ENCODE measurements at regions not wholly inside any gene's neighbourhood (a gene's known extent, or its start where the extent isn't known, plus 50 kb on each side); places are given as distances from the start of the nearest gene placed in this dataset.

DNA sequence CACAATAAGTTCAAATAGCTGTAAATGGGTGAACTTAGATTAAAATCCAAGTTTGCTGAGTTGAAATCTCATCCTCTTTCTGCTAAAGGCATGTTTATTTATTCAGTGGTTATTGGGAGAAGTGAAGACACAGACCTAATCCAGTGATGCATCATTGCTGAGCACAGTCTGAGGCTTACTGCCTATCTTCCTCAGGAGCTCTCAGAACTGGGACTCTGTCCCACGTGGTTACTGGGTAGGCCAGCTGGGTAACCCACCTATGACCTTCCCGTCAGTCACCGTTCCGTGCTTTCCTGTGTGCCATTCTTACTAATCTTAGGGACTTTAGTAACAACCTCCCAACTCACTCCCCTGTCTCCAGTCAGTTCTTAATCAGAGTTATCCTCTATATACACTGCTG lies 226.8 kb upstream of the ATP10B start:
- DNase-seq (ENCODE audit: low spot score in 2 of 2) (no peak), ATAC-seq (no peak)

DNA sequence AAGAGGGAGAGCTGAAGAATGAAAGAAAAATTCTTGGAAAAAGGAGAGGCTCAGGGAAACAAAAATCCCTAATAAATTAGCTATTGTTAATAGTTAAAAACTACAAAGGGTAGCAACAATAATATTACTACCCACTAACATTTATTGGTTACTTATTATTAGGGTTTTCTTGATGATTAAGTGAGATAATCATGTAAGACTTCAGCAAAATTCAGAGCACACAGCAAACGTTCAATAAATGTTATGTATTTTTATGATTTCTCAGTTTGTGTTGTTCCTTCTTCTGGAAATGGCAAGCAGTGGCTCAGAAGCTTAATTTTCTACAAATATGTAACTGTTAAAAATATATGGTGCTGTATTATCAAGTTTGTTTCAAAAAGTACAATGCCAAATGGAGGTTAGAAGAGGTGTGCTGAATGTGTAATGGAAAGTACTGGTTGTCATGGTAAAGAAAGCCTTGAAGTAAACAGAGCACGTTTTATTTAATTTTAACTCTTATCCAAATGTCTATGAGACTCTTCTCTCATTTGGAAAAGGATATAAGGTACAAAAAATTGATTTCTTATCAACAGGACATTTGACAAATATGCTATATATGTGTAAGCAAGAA lies 226.0 kb upstream of the ATP10B start:
- Mint-ChIP-seq H3K9me3 (peaks cover 5 to 14% of the 10 kb centered on the region in 2 donors), H3K27ac (no peak overlapping the region), H3K36me3 (no peaks in the 10 kb centered on the region)
- DNase-seq (ENCODE audit: low spot score in 2 of 2) = no peak
- ATAC-seq = no peak

More for the DNA sequence above, 226.8 kb upstream of the ATP10B start:
- H3K27ac Mint-ChIP-seq = no peak overlapping the region
- H3K9me3 Mint-ChIP-seq = peaks cover 5 to 14% of the 10 kb centered on the region in 2 donors
- no peaks in the 10 kb centered on the region for H3K36me3 Mint-ChIP-seq

DNA sequence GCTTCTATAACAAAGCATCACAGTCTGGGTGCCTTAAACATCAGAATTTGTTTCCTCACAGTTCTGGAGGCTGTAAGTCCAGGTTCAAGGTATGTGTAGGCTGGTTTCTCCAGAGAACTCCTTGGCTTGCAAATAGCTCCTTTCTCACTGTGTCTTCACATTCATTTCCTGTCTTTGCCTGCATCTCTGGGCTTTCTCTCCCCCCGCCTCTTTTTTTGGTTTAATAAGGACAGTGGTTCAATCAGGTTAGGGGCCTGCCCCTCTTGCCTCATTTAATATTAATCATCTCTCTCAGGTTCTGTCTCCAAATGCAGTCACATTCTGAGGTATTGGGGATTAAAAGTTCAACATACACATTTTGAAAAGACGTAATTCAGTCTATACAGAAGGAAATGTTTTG lies 225.5 kb upstream of the ATP10B start:
- H3K27ac Mint-ChIP-seq = peak overlapping the region in 1 of 2 donors; percentile 37
- DNase-seq (ENCODE audit: low spot score in 2 of 2) (no peak), ATAC-seq (no peak)
- H3K36me3 Mint-ChIP-seq = no peaks in the 10 kb centered on the region
- H3K9me3 Mint-ChIP-seq = peaks cover under 1 to 9% of the 10 kb centered on the region in 2 donors

DNA sequence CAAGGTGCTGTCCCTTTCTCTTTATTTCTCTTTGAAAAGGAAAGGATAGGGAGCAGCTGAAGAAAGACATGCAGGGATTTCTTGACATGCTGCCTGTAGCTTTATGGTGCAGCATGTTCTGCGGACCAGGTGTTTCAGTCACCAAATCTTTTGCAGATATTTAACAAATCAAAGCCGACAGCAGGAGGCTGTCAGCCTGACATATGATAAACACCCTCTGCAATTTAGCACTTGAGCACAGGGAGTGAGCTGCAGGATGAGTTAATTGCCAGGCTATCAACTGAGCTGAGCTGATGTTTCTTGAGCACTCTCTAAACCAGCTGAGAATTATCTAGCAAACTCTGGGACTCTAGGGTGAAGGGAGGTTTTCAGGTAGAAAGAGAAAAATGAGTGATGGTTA lies 212.8 kb upstream of the ATP10B start:
- no peaks in the 10 kb centered on the region for H3K36me3 Mint-ChIP-seq
- no peak for ATAC-seq
- H3K9me3 Mint-ChIP-seq = peaks cover 4 to 9% of the 10 kb centered on the region in 2 donors
- H3K27ac Mint-ChIP-seq = no peak overlapping the region
- DNase-seq (ENCODE audit: low spot score in 2 of 2) = no peak

DNA sequence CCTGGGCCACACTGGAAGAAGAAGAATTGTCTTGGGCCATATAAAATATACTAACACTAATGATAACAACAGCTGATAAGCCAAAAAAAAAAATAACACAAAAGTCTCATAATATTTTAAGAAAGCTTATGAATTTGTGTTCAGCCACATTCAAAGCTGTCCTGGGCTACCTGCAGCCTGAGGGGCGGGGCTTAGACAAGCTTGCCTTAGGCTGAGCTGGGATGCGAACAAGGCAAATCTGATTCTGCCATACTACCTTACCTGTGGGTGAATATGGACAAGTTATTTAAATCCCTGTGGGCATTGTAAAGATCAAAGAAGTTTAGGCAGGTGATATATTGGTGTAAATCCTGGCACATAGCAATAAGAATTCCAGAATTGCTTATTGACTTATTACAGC lies 212.3 kb upstream of the ATP10B start:
- no peaks in the 10 kb centered on the region for H3K36me3 Mint-ChIP-seq
- no peak overlapping the region for H3K27ac Mint-ChIP-seq
- H3K9me3 Mint-ChIP-seq = peaks cover 0 to 5% of the 10 kb centered on the region in 2 donors
- ATAC-seq = no peak
- no peak for DNase-seq (ENCODE audit: low spot score in 2 of 2)

DNA sequence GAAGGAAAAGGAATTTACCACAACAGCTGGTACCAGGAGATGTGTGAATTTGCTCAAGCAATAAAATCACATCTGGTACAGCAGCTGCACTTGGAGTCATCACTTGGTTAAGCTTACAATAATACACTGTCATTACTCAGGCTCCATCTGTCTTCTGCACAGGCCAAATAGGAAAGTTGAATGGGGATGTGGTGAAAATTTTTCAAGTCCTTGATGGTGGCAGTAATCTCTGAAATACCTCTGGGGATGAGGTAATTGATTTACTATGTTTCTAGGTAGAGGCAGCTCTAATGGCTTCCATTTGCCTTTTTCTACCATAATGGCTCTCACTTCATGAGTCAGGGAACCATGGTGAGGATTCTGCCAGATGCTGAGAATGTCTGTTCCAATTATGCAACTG lies 206.8 kb upstream of the ATP10B start:
- DNase-seq (ENCODE audit: low spot score in 2 of 2) (no peak), ATAC-seq (no peak)
- Mint-ChIP-seq H3K27ac (no peak overlapping the region), H3K9me3 (peaks cover 0 to 7% of the 10 kb centered on the region in 2 donors), H3K36me3 (no peaks in the 10 kb centered on the region)

DNA sequence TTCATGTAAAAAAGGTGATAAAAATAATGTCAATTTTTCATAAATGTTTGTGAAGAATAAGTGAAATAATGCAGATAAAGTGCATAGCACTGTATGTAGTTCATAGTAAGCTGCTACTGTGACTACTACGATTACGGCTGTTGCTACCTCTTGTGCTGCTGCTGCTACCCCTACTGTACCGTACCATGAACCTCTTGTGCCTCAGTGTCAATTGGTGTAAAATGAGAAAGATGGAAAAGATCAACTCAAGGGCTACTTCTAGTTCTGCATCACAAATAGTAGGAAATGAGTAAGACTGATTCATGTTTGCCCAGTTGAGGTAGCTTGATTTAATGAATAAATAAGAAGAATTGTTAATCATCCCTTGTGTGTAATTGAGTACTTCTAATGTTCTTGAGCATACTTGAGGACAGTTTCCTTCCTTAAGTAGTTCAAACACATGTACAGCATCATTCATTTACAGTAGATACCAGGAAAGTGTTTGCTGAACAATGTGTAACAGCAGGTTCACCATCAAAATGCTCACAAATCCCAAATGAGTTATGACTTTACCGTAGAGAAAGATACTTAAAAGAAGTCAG lies 200.0 kb upstream of the ATP10B start:
- no peak for ATAC-seq
- peaks cover 3 to 6% of the 10 kb centered on the region in 2 donors for H3K9me3 Mint-ChIP-seq
- DNase-seq (ENCODE audit: low spot score in 2 of 2) = no peak

DNA sequence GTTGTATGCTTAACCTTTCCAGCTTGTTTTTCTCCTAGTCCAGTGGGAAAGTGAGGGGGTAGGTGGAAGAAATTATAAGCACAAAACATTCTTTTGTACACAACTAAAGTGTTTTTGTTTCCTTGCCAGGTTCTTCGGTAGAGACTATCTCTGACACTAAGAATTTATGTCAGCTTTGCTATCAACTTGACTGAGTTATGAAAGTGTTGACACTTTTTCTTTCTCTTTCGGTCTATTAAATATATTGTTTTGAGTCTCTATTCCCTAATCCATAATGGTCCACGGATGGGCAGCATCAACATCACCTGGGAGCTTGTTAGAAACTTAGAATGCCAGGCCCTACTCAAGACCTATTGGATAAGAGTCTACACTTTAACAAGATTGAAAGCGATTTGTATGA lies 195.0 kb upstream of the ATP10B start:
- Mint-ChIP-seq H3K27ac (no peak overlapping the region), H3K36me3 (no peaks in the 10 kb centered on the region), H3K9me3 (peaks cover 6 to 10% of the 10 kb centered on the region in 2 donors)
- DNase-seq (ENCODE audit: low spot score in 2 of 2) = no peak
- no peak for ATAC-seq

More for the DNA sequence above, 200.0 kb upstream of the ATP10B start:
- H3K36me3 Mint-ChIP-seq = no peaks in the 10 kb centered on the region
- H3K27ac Mint-ChIP-seq = no peak overlapping the region

DNA sequence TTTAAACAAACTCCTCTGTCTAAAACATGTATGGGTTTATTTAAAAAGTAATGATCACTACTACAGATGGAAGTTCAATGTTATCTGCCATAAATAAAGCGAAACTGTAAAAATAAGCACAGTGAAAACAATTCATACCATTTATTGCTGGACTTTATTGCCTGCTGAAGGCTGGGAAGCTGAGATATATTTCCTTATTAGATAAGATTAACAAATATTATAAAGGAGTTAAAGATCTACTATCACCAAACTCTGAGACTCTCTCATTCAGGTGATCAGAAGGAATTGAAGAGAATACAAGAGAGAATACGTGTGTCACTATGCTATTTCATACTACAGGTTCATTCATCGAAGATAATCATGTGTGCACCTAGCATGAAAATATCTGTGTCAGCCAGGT lies 190.9 kb upstream of the ATP10B start:
- ATAC-seq (no peak), DNase-seq (ENCODE audit: low spot score in 2 of 2) (no peak)
- H3K36me3 Mint-ChIP-seq = no peaks in the 10 kb centered on the region
- H3K9me3 Mint-ChIP-seq = peaks cover 10 to 16% of the 10 kb centered on the region in 2 donors
- H3K27ac Mint-ChIP-seq = no peak overlapping the region

DNA sequence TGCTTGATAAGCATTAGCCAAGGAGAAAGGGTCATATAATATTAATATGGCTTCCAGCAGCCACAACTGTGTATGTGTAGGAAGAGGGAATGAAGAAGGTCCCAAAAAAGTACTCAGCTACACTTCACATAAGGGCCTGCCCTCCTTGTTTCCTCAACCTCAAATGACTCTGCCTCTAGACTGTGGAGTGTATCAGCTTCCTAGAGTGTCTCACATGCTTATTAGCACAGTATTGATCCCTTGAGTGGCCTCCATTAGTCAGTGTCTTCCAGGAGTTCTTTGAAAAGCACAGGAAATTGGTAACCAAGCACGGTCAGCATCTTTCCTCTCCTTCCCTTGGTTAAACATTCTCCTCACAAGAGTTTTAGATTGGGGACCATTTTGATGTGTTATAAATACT lies 190.4 kb upstream of the ATP10B start:
- peaks cover 13 to 20% of the 10 kb centered on the region in 2 donors for H3K9me3 Mint-ChIP-seq
- DNase-seq (ENCODE audit: low spot score in 2 of 2) (no peak), ATAC-seq (no peak)
- no peak overlapping the region for H3K27ac Mint-ChIP-seq
- H3K36me3 Mint-ChIP-seq = no peaks in the 10 kb centered on the region

DNA sequence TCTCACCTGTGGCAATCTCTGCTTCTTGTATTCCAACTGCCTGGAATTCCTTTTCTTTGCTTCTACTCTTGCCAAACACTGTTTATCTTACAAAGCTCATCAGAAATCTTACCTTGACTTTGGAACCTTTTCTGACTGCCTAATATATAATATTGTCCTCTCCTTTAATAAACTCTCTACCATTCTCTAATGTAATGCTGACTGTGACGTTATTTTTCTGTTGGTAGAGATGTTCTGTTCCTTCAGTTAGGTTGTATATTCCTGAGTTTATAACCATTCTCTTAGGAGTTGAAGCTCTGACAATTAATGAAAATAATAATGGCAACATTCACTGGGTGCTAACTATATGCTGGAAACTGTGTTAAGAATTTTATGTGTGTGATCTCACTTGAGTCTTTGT lies 188.8 kb upstream of the ATP10B start:
- Mint-ChIP-seq H3K36me3 (no peaks in the 10 kb centered on the region), H3K27ac (no peak overlapping the region), H3K9me3 (peaks cover 11 to 21% of the 10 kb centered on the region in 2 donors)
- ATAC-seq = no peak
- DNase-seq (ENCODE audit: low spot score in 2 of 2) = no peak

DNA sequence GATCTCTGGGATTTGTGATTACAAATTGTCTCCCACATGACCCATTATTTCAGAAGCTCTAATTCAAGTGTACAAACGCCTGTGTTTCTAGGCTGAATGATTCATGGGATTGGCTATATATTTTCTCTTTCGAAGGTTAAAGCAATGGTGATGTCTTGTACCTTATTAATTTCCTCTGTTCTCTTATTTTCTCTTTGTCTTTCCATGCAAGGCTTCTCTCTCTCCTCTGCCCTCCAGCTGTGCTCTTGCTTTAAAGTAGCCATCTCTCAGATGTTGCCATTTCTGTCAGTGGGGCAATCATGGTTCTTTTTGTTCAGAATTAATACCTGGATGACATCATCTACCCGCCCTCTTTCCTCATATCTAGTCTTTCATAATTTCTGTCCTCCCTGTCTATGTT lies 184.3 kb upstream of the ATP10B start:
- Mint-ChIP-seq H3K9me3 (peaks cover 14 to 17% of the 10 kb centered on the region in 2 donors), H3K36me3 (no peaks in the 10 kb centered on the region), H3K27ac (no peak overlapping the region)
- ATAC-seq = no peak
- no peak for DNase-seq (ENCODE audit: low spot score in 2 of 2)

DNA sequence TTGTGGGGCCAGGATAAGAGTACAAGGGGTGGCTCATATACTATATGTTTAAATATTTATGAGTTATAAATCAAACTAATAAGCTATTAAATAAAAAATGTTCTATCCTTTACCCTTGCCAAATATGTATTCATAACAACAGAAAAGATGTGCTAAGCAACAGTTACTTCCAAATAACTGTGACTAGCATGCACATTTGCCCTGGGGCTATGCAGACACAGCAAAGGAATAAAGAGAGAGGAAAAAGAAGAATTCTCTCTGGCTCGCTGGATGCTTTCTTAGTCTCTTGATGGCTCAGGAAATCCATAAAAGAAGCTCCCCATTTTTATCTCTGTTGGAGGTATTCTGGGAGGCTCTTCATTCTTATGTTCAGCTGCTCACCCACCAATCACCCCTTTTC lies 182.4 kb upstream of the ATP10B start:
- DNase-seq (ENCODE audit: low spot score in 2 of 2) = no peak
- Mint-ChIP-seq H3K36me3 (no peaks in the 10 kb centered on the region), H3K27ac (peak overlapping the region in 1 of 2 donors; percentile 9), H3K9me3 (peaks cover 14 to 18% of the 10 kb centered on the region in 2 donors)
- no peak for ATAC-seq

DNA sequence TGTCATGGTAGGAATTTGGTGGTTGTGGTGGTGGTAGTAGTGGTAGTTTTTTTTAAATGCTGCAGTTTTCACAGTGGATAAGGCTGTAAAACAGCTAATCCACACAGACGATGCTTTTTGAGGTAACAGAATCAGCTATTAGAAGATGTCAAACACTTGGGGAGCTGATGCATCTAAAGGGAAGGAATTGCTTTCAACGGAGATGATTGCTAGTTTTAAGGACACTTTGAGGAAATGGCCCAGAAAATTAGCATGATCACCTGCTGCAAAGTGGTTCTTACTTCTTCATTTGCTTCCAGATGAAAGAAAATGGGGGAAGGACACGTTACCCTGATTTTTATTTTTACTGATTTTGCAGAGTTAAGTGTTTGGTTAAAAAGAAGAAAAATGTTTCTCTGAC lies 178.2 kb upstream of the ATP10B start:
- ATAC-seq (no peak), DNase-seq (ENCODE audit: low spot score in 2 of 2) (no peak)
- Mint-ChIP-seq H3K36me3 (no peaks in the 10 kb centered on the region), H3K27ac (no peak overlapping the region), H3K9me3 (peaks cover under 1 to 3% of the 10 kb centered on the region in 2 donors)

DNA sequence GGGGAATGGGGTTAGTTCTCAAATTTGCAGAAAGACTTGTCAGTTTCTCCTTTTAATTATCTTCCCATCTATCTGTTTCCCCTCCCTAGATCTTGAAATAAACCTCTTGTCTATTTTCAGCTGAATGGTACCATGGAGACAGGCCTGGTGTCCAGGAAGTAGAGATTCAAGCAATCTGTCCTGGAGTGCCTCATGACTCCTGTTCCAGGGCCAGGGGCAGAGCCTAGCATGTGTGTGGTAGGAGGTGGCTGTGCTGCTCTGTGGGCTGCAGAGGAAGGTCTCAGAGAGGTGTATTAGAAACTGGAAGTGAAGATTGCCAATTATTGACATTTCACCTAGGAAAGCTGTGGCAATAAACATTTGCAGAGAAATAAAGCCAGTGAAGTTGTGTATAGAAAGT lies 175.8 kb upstream of the ATP10B start:
- H3K9me3 Mint-ChIP-seq = peaks cover 0 to 3% of the 10 kb centered on the region in 2 donors
- no peaks in the 10 kb centered on the region for H3K36me3 Mint-ChIP-seq
- ATAC-seq (no peak), DNase-seq (ENCODE audit: low spot score in 2 of 2) (no peak)
- H3K27ac Mint-ChIP-seq = no peak overlapping the region

DNA sequence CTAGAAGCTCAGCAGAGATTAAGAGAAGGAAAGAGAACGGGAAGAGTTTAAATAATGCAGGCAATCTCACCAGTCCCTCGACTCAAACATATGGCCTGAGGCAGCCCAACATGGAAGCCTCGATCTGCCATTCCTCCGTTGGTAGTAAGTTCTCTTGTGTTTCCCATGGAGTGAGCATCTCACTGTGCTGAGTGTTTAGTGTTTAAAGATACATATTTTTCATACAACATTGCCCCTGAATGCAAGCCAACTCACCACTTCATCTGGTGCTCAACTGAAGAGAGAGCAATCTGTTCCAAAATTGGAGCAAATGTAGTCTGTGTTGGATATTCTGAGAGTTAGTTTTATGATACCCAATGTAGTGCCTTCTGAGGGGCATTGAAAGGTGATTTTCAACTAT lies 171.5 kb upstream of the ATP10B start:
- H3K9me3 Mint-ChIP-seq = peaks cover 0 to 5% of the 10 kb centered on the region in 2 donors

DNA sequence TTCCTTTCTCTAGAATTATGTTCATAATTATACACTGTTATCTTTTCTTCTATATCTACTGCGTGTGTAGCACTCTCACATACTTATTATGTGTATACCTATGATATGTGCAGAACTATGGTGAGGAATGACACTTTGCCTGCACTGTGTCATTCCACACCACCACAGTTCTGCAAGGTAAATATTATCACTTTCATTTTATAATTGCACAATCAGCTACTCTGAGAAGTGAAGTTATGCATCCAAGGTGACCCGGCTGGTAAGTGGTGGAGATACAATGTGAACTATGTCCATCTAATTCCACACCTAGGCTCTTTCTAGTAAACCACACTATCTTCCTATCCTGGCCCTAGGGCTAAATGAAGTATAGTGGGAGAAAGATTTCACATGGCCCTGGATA lies 170.1 kb upstream of the ATP10B start:
- DNase-seq (ENCODE audit: low spot score in 2 of 2) (no peak), ATAC-seq (no peak)
- H3K9me3 Mint-ChIP-seq = peaks cover 5% of the 10 kb centered on the region in 2 donors
- no peak overlapping the region for H3K27ac Mint-ChIP-seq
- no peaks in the 10 kb centered on the region for H3K36me3 Mint-ChIP-seq

More for the DNA sequence above, 171.5 kb upstream of the ATP10B start:
- Mint-ChIP-seq H3K27ac (no peak overlapping the region), H3K36me3 (no peaks in the 10 kb centered on the region)
- DNase-seq (ENCODE audit: low spot score in 2 of 2) = no peak
- no peak for ATAC-seq

DNA sequence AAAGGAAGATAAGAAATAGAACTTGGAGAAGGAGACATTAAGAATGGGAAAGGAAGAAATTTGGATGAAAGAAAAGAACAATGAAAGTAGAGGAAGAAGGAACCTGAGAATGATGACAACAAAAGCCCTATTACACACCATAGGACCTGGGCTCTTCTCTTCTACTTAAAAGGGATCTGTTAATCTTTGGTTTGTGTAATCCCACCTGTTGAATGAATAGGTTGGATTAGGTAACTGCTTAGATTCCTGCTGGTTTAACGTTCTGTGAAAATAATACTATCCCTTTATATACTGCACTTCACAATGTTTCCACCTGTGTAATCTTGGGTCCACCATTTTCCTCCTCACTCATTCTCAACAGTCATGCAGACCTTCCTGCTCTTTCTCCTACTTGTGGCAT lies 157.8 kb upstream of the ATP10B start:
- ATAC-seq = no peak
- peaks cover 6 to 8% of the 10 kb centered on the region in 2 donors for H3K9me3 Mint-ChIP-seq
- H3K27ac Mint-ChIP-seq = no peak overlapping the region
- peaks cover 0 to 3% of the 10 kb centered on the region in 2 donors for H3K36me3 Mint-ChIP-seq
- no peak for DNase-seq (ENCODE audit: low spot score in 2 of 2)
